Fibroblast of mammary gland (primary cell): ENCODE measurements at regions not wholly inside any gene's neighbourhood (a gene's known extent, or its start where the extent isn't known, plus 50 kb on each side); places are given as distances from the start of the nearest gene placed in this dataset.

Experiments used
- DNase-seq: peaks from one replicate; pipeline ENCODE4 v3.0.0-alpha.2; 2010; ENCODE audit warnings: low read depth
- H3K4me3 ChIP-seq: 2 replicates; pipeline ENCODE4 v1.5.1; 2011; ENCODE audit warnings: low read depth, mild to moderate bottlenecking, low read length, moderate library complexity; ENCODE audit not compliant: control insufficient read depth
- TF ChIP-seq, protein P1 (sequence below): conservative IDR thresholded peaks from 2 replicates; pipeline ENCODE4 v1.5.1; 2011; ENCODE audit warnings: low read depth, low read length, inconsistent platforms; ENCODE audit not compliant: control insufficient read depth, insufficient read depth

DNA sequence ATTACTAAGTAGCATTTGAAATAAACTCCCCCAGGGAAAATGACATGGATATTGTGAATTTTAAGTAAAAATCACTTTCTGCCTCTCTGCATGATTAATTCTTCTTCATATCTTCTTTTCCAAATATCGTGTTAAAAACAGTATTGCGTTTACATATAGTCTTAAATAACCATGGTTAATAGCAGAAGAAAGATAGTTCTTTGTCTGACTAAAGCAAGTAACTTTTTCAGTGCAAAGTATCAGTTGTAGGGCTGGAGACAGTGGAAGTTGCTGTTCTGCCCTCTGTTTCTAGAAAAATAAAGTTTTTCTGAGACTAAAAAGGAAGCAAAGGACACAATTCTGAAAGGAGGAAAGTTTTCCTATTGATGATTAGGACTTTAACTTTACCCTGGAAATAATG is 330.2 kb downstream of the NDFIP2 start:
- no peak overlapping the region for H3K4me3 ChIP-seq
- TF ChIP-seq, protein P1, sequence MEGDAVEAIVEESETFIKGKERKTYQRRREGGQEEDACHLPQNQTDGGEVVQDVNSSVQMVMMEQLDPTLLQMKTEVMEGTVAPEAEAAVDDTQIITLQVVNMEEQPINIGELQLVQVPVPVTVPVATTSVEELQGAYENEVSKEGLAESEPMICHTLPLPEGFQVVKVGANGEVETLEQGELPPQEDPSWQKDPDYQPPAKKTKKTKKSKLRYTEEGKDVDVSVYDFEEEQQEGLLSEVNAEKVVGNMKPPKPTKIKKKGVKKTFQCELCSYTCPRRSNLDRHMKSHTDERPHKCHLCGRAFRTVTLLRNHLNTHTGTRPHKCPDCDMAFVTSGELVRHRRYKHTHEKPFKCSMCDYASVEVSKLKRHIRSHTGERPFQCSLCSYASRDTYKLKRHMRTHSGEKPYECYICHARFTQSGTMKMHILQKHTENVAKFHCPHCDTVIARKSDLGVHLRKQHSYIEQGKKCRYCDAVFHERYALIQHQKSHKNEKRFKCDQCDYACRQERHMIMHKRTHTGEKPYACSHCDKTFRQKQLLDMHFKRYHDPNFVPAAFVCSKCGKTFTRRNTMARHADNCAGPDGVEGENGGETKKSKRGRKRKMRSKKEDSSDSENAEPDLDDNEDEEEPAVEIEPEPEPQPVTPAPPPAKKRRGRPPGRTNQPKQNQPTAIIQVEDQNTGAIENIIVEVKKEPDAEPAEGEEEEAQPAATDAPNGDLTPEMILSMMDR, result no peak

DNA sequence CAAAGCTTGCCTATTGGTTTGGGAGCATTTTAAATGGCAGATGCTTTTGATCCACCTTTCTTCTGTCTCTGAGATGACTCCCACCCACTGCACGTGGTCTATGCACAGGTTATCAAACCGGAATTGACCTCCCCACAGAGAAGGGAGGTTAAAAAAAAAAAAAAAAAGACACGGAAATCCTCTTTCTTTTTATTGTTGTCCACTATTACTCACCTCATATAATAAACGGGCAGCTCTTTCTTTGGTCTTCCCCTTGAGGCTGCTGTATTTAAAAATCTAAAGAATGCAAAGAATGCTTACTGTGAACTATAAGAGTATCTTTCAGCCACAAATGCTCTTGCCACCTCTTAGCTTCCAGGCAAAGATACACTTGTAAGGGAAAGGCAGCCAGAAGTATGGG is 329.7 kb downstream of the NDFIP2 start:
- no peak overlapping the region for H3K4me3 ChIP-seq
- TF ChIP-seq, protein P1, result no peak
- no peak for DNase-seq

More for the DNA sequence above, 330.2 kb downstream of the NDFIP2 start:
- no peak for DNase-seq

DNA sequence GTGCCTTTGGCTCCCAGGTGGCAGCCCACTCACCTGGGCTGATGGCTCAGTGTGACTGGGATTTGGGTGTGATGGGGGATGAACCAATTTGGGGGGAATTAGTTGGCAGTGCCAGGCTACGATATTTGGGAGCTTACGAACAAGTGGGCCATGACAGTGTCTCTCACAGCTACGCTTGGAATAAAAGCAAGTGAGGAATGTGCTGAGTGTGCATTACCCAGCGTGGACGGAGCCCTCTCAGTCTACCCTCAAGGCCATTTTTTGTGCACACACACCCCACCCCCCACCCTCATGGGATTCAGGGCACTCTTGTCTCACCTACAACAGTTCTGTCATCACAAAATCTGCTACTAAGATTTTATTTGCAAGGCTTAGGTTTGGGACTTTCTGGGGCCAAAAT is 329.1 kb downstream of the NDFIP2 start:
- no peak overlapping the region for H3K4me3 ChIP-seq
- TF ChIP-seq, protein P1, result no peak
- no peak for DNase-seq

DNA sequence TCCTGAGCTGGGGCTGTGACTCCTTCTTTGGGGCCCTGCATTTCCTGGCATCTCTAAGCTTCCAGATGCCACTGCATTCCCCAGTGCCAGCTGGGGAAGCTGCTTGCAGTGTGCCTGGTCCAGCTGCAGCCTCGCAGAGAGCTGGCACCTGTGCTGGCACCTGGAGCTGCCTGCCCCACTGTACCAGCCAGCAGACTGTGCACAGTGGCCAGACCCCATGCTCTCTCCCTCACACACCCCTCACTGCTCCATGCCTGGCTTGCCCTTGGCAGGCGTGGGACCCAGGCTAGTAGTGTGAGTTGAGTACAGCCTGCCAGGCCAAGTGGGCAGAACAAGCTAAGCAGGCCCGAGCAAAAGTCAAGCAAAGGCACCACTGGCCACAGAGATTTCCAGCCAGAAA is 327.5 kb downstream of the NDFIP2 start:
- no peak overlapping the region for H3K4me3 ChIP-seq
- DNase-seq, result no peak
- TF ChIP-seq, protein P1, result no peak

DNA sequence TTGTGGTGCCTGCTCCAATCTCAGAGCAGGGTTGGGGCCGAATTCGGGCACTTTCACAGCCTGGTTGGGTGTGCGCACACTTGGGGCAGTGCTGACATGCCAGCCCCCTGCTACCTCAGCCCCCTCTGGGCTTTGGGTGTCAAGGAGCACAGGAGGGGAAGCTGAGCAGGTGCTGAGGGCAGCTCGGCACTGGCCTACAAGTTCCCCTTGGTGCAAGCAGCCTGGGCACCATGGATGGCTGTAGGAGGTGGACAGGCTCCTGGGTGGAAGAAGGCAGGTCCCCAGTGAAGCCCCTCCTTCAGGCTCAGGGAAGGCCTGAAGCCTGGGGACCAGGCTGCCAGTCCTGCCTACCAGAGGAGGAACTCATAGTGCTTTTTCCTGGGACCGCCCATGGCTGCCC is 326.6 kb downstream of the NDFIP2 start:
- TF ChIP-seq, protein P1, result no peak
- no peak overlapping the region for H3K4me3 ChIP-seq
- DNase-seq, result no peak

DNA sequence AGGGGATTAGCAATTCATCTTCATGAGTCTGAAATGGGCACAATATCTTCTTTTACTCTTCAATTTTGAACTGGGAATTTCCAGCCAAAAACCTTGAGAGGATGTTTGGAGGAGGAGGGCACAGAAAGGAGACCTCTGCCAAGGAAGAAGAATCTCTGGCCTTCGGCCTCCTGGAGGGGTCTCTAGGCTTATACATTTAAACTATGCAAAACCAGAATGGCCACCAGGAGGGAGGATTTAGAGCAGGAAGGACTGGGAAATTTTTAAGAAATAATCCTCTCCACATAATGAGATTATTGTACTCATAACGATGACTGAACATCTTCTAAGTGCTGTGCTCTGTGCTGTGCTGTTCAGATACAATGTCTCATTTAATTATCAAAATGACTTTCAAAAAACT is 325.9 kb downstream of the NDFIP2 start:
- DNase-seq, result no peak
- TF ChIP-seq, protein P1, result no peak
- H3K4me3 ChIP-seq, result no peak overlapping the region

DNA sequence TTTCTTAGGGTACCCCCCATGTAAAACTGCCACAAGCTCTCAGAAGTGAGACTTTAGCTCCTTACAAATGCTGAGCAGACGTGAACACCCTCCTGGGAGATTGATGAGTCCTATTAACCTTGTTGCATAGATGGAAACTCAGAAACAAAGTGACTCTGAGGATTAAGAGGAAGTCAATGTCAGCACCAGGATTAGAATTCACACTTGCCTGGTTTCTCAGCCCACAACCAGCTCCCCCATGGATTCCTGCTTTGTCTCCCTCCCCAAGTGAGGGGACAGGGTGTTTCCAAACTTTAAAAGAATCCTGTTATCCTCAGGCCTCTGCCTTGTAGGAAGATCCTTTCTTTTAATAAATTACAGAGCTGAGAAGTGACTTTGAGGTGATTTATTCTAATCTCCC is 324.4 kb downstream of the NDFIP2 start:
- TF ChIP-seq, protein P1, result no peak
- DNase-seq, result no peak
- no peak overlapping the region for H3K4me3 ChIP-seq
